Thyroid gland (tissue), 4 donors: ENCODE measurements at regions not wholly inside any gene's neighbourhood (a gene's known extent, or its start where the extent isn't known, plus 50 kb on each side); places are given as distances from the start of the nearest gene placed in this dataset.
"Not testable (repeated sequence)": the region's sequence is repeated elsewhere in the genome, so short reads cannot be mapped to it uniquely, and the experiment has no call there.

Source experiments
- DNase-seq, 2 donors: peaks; one replicate each; pipeline ENCODE4 v3.0.0-alpha.2; 2019
- H3K27ac ChIP-seq, 3 donors: fragments of 200-600 bp; sonication (generic); 1 replicate in 2 of 3; 2 replicates in 1 of 3; pipeline ENCODE4 v1.5.1; 2016 to 2019; ENCODE audit warnings: mild to moderate bottlenecking in 1 of 3, moderate library complexity in 1 of 3
- H3K27me3 ChIP-seq: fragments of 200-600 bp; sonication (generic); one replicate; pipeline ENCODE4 v1.5.1; 2019
- H3K36me3 ChIP-seq, 2 donors: fragments of 200-600 bp; sonication (generic); one replicate each; pipeline ENCODE4 v1.5.1; 2016 to 2019
- H3K4me1 ChIP-seq, 2 donors: fragments of 200-600 bp; sonication (generic); one replicate each; pipeline ENCODE4 v1.5.1; 2017 to 2019
- H3K4me3 ChIP-seq, 3 donors: fragments of 200-600 bp; sonication (generic); replicated peaks in 1 of 3; 1 replicate in 2 of 3; 2 replicates in 1 of 3; pipeline ENCODE4 v1.5.1; 2016; ENCODE audit warnings: mild to moderate bottlenecking in 1 of 3
- H3K9me3 ChIP-seq: fragments of 200-600 bp; sonication (generic); one replicate; pipeline ENCODE4 v1.5.1; 2017
- POLR2A ChIP-seq, 2 donors: fragments of 450-650 bp; IDR thresholded peaks; one replicate each; pipeline ENCODE4 v1.6.1; 2017; ENCODE audit warnings: antibody characterized with exemption in 2 of 2, mild to moderate bottlenecking in 2 of 2, moderate library complexity in 1 of 2
- WGBS, 2 donors: methylation state at CpG; one replicate each; pipeline ENCODE4 v1.1.5; 2017; 5-methylcytosine and 5-hydroxymethylcytosine counted together
- intact Hi-C: fragments of 100-400 bp; cut with DNase I; formaldehyde crosslinking; loops from one replicate; pipeline ENCODE4 v1.15.1; 2023
- TF ChIP-seq, protein P1 (sequence below), 6 experiments: fragments of 200-600 bp in 3 of 6; fragments of 450-650 bp in 3 of 6; sonication (generic) in 3 of 6; IDR thresholded peaks; one replicate each; pipeline ENCODE4 v1.5.1; 2016 to 2019; ENCODE audit warnings: antibody characterized with exemption in 6 of 6, mild to moderate bottlenecking in 2 of 6, inconsistent platforms in 1 of 6, moderate library complexity in 1 of 6

DNA sequence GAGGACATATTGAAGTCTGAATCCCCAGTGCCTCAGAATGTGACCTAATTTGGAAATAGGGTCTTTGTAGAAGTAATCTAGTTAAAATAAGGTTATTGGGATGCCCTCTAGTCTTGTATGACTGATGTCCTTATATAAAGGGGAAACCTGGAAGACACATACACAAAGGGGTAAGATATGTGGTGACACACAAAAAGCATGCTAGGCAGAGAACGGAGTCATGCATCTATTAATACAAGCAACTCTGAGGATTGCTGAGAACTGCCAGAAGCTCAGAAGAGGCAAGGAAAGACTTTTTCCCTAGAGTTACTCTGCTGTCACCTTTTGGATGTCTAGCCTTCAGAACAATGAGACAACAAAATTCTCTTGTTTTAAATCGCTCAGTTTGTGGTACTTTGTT lies 58.1 kb upstream of the TMEM108 start:
- no peaks in the 10 kb centered on the region for H3K36me3 ChIP-seq
- H3K27ac ChIP-seq = no peak overlapping the region
- no peaks in the 10 kb centered on the region for H3K4me1 ChIP-seq
- TF ChIP-seq, protein P1, sequence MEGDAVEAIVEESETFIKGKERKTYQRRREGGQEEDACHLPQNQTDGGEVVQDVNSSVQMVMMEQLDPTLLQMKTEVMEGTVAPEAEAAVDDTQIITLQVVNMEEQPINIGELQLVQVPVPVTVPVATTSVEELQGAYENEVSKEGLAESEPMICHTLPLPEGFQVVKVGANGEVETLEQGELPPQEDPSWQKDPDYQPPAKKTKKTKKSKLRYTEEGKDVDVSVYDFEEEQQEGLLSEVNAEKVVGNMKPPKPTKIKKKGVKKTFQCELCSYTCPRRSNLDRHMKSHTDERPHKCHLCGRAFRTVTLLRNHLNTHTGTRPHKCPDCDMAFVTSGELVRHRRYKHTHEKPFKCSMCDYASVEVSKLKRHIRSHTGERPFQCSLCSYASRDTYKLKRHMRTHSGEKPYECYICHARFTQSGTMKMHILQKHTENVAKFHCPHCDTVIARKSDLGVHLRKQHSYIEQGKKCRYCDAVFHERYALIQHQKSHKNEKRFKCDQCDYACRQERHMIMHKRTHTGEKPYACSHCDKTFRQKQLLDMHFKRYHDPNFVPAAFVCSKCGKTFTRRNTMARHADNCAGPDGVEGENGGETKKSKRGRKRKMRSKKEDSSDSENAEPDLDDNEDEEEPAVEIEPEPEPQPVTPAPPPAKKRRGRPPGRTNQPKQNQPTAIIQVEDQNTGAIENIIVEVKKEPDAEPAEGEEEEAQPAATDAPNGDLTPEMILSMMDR (IDR thresholded peaks at IDR 0.05) = no peak
- TF ChIP-seq POLR2A (IDR thresholded peaks at IDR 0.05) = no peak
- 83 to 87% methylated on average over 2 of the region's 2 CpGs for WGBS, 2 donors
- no peaks in the 10 kb centered on the region for H3K27me3 ChIP-seq
- no peak for DNase-seq
- no peak overlapping the region for H3K4me3 ChIP-seq
- intact Hi-C loops = no loop called here
- no peaks in the 10 kb centered on the region for H3K9me3 ChIP-seq

DNA sequence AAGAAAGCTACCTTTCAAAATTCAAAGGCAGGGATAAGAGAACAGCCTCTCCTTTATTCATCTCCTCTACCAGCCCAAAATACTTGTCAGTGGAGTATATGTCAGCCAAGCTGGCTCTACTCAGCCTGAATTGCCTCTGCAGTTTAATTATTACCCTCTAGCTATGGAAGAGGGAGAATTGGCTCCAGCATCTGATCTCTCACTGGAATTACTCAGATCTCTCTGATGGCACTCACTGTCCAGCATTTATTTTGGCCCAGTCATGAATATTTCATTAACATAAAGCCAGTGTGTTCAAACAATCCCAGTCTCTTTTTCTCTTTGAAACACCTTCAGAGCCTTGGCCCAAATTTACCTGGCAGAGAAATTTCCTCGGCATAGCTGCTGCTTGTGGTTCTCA lies 58.6 kb upstream of the TMEM108 start:
- no peaks in the 10 kb centered on the region for H3K36me3 ChIP-seq
- no peaks in the 10 kb centered on the region for H3K9me3 ChIP-seq
- no peak overlapping the region for H3K27ac ChIP-seq
- TF ChIP-seq POLR2A (IDR thresholded peaks at IDR 0.05) = no peak
- TF ChIP-seq, protein P1 (IDR thresholded peaks at IDR 0.05) = no peak
- H3K4me1 ChIP-seq = no peaks in the 10 kb centered on the region
- DNase-seq = no peak
- H3K4me3 ChIP-seq = no peak overlapping the region
- WGBS, 2 donors = 97 to 100% methylated on average over 1 of the region's 1 CpG
- intact Hi-C loops = no loop called here
- no peaks in the 10 kb centered on the region for H3K27me3 ChIP-seq

DNA sequence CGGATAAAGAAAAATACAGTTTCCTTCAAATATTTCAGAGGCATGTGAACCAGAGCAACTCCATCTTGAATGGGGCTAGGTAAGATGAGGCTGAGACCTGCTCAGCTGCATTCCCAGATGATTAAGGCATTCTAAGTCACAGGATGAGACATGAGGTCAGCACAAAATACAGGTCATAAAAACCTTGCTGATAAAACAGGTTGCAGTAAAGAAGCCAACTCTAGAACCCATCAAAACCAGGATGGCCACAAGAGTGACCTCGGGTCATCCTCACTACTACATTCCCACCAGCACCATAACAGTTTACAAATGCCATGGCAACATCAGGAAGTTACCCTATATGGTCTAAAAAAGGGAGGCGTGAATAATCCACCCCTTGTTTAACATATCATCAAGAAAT lies 59.2 kb upstream of the TMEM108 start:
- H3K4me1 ChIP-seq, H3K9me3 ChIP-seq, H3K4me3 ChIP-seq, DNase-seq, intact Hi-C loops, H3K27ac ChIP-seq, H3K36me3 ChIP-seq, H3K27me3 ChIP-seq: not testable (repeated sequence)
- WGBS, 2 donors = 90 to 92% methylated on average over 3 of the region's 3 CpGs

DNA sequence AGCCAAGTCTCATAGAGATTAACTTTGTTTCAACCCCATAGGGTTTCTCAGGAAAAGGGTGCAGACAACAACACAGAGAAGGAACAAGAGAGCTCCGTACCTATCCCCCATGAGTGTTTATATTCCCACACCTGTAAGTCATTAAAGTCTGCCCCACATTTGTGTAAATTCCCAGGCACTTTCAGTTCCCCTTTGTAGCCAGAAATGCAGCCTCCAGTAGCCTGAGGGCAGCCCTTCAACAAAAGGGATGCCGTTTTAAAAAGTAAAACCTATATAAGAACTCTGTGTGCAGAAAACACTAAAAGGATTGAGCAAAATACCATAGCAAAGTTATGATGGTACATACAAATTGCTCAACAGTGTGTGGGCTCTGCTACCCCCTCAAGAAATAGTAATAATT lies 59.7 kb upstream of the TMEM108 start:
- Histone ChIP-seq H3K9me3 (no peaks in the 10 kb centered on the region), H3K27ac (no peak overlapping the region), H3K36me3 (no peaks in the 10 kb centered on the region), H3K27me3 (no peaks in the 10 kb centered on the region), H3K4me3 (no peak overlapping the region), H3K4me1 (no peaks in the 10 kb centered on the region)
- DNase-seq = no peak
- TF ChIP-seq, protein P1 (IDR thresholded peaks at IDR 0.05) = no peak
- no peak for TF ChIP-seq POLR2A (IDR thresholded peaks at IDR 0.05)
- 68 to 76% methylated on average over 2 of the region's 2 CpGs for WGBS, 2 donors
- intact Hi-C loops = no loop called here

DNA sequence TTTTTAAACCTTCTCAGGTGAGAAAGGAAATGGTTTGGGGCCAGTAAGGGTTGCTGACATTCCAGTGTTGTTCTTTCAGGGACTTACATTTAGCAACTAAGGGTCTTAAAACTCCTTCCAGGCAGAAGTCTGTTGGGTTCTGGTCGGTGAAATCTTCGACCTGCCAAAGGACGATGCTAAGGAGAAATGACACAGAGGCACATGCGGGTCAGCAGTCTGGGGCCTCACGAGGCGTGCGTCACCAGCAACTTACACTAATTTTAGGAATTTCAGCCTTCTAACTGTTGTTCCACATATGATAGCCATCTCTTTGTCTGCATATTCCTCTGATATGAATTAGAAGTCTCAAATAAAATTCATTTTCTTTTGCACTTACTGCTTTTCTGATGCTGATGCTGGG lies 64.1 kb upstream of the TMEM108 start:
- WGBS, 2 donors = 78 to 79% methylated on average over 7 of the region's 7 CpGs
- intact Hi-C loops = no loop called here
- TF ChIP-seq POLR2A (IDR thresholded peaks at IDR 0.05) = no peak
- TF ChIP-seq, protein P1 (IDR thresholded peaks at IDR 0.05) = no peak
- H3K27me3 ChIP-seq = no peaks in the 10 kb centered on the region
- no peak overlapping the region for H3K27ac ChIP-seq
- no peak for DNase-seq
- H3K4me1 ChIP-seq = no peaks in the 10 kb centered on the region
- H3K9me3 ChIP-seq = no peaks in the 10 kb centered on the region
- H3K4me3 ChIP-seq = no peak overlapping the region
- no peaks in the 10 kb centered on the region for H3K36me3 ChIP-seq

DNA sequence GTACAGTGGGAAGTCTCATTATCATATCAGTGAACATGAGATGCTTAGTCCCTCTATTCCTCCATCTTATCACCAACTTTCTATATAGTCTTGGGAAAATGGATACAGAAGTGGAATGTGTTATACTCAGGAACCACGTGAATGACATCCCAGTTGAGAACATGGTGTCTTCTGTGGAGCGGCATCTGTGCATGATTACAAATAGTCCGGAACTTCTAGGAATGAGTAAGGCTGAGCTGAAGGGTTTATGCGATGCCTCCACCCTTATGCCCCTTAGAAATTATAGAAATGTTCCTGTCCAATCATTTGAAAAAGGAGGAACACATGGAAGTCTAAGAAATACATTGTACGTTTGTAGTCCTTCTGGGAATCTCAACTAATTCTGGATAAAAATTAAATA lies 64.8 kb upstream of the TMEM108 start:
- DNase-seq = no peak
- intact Hi-C loops = no loop called here
- H3K36me3 ChIP-seq = no peaks in the 10 kb centered on the region
- H3K4me1 ChIP-seq = no peaks in the 10 kb centered on the region
- 93 to 94% methylated on average over 5 of the region's 5 CpGs for WGBS, 2 donors
- H3K9me3 ChIP-seq = no peaks in the 10 kb centered on the region
- TF ChIP-seq, protein P1 (IDR thresholded peaks at IDR 0.05) = no peak
- TF ChIP-seq POLR2A (IDR thresholded peaks at IDR 0.05) = no peak
- no peak overlapping the region for H3K27ac ChIP-seq
- no peak overlapping the region for H3K4me3 ChIP-seq
- H3K27me3 ChIP-seq = no peaks in the 10 kb centered on the region
